Erythroblast (primary cell): ENCODE measurements at regions not wholly inside any gene's neighbourhood (a gene's known extent, or its start where the extent isn't known, plus 50 kb on each side); places are given as distances from the start of the nearest gene placed in this dataset.

ENCODE experiments used
- GATA1 ChIP-seq: IDR thresholded peaks from 2 replicates; pipeline ENCODE4 v1.6.1; 2011; ENCODE audit warnings: low read depth, mild to moderate bottlenecking, control low read depth, low read length, moderate library complexity
- POLR2A ChIP-seq: IDR thresholded peaks from 2 replicates; pipeline ENCODE4 v1.6.1; 2011; ENCODE audit warnings: mild to moderate bottlenecking, low read length

DNA sequence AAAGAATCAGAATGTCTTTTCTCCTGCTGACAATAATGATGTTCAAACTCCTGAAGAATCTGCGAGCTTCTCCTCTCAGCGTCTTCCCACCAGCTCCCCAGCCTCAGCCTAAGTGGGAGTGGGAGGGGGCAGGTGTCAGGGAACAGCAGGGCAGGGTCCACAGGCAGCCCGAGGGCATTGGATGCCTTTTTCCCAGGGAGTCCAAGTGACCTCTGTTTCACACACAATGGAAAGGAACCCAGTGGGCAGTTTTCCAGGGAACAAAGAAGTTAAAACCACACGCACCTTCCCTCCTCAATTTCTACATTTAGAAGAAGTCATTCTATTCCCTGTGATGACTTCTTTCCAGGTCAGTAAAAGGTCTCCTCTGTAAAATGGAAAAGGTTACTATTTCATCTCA is 278.5 kb downstream of the PARM1 start:
- TF ChIP-seq POLR2A (no peak), GATA1 (no peak)
